ENCODE measurements at regions not wholly inside any gene's neighbourhood (a gene's known extent, or its start where the extent isn't known, plus 50 kb on each side); places are given as distances from the start of the nearest gene placed in this dataset.

- Histone ChIP-seq H3K4me3 (ENCODE audit: low read depth in 1 of 2, low read length in 2 of 2) (no peak overlapping the region), H3K27ac (ENCODE audit: low read depth, low read length) (no peak overlapping the region), H3K9ac (ENCODE audit: low read depth in 1 of 2, low read length in 2 of 2) (no peak overlapping the region), H3K27me3 (ENCODE audit: control insufficient read depth in 1 of 2, insufficient read depth in 2 of 2, low read length in 2 of 2) (peaks cover 9 to 14% of the 10 kb centered on the region in 2 donors), H3K9me3 (ENCODE audit: control insufficient read depth in 1 of 2, low read length in 2 of 2) (no peaks in the 10 kb centered on the region), H3K4me1 (ENCODE audit: control insufficient read depth in 1 of 2, insufficient read depth in 2 of 2, low read length in 2 of 2) (no peaks in the 10 kb centered on the region), H3K36me3 (ENCODE audit: control insufficient read depth in 1 of 2, insufficient read depth in 2 of 2, low read length in 2 of 2) (no peaks in the 10 kb centered on the region)
Measured at GRCh38 chr22:49709464-49709863, 118.2 kb downstream of the BRD1 start.

GRCh38 chr22:49705972-49706352, 121.7 kb downstream of the BRD1 start:
- H3K9me3 ChIP-seq (ENCODE audit: control insufficient read depth in 1 of 2, low read length in 2 of 2), result peaks cover 5 to 8% of the 10 kb centered on the region in 2 donors
- no peak overlapping the region for H3K9ac ChIP-seq (ENCODE audit: low read depth in 1 of 2, low read length in 2 of 2)
- peaks cover 19 to 27% of the 10 kb centered on the region in 2 donors for H3K27me3 ChIP-seq (ENCODE audit: control insufficient read depth in 1 of 2, insufficient read depth in 2 of 2, low read length in 2 of 2)
- no peak overlapping the region for H3K4me3 ChIP-seq (ENCODE audit: low read depth in 1 of 2, low read length in 2 of 2)
- no peaks in the 10 kb centered on the region for H3K36me3 ChIP-seq (ENCODE audit: control insufficient read depth in 1 of 2, insufficient read depth in 2 of 2, low read length in 2 of 2)
- H3K27ac ChIP-seq (ENCODE audit: low read depth, low read length), result no peak overlapping the region
- no peaks in the 10 kb centered on the region for H3K4me1 ChIP-seq (ENCODE audit: control insufficient read depth in 1 of 2, insufficient read depth in 2 of 2, low read length in 2 of 2)

DNA sequence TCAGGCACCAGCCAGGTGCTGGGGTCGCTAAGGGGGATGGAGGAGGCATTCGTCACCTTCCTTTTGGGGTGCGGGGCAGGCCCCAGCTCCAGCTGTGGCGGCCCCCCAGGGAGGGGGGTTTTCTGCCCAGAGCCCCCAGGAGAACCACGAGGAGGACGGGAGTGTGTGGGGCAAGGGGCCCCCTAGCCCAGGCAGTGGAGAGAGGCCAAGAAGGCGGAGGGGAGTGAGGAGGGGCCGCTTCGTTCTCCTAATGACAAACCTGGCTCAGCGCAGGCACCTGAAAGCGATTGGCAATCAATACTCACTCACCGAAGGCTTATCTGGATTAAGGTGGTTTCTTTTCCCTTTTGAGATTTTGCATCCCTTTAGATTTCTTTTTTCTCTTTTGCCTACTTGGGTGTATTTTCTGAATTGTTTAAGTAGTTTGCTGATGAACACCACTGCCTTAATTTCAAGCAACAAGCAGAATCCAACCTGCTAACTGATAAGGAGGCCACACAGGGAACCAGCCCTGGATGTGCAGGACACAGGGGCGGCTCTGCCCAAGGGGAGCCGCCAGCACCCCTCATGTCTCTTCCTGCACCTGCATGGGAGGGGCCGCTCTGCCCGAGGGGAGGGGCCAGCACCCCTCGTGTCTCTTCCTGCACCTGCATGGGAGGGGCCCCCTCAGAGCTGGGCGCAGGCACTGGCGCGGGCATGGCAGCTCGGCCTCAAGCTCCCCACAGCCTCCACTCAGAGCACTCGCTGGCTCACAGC, 122.3 kb downstream of the BRD1 start:
- H3K27me3 ChIP-seq (ENCODE audit: control insufficient read depth in 1 of 2, insufficient read depth in 2 of 2, low read length in 2 of 2), result peaks cover 19 to 27% of the 10 kb centered on the region in 2 donors
- no peaks in the 10 kb centered on the region for H3K36me3 ChIP-seq (ENCODE audit: control insufficient read depth in 1 of 2, insufficient read depth in 2 of 2, low read length in 2 of 2)
- no peak overlapping the region for H3K27ac ChIP-seq (ENCODE audit: low read depth, low read length)
- no peaks in the 10 kb centered on the region for H3K4me1 ChIP-seq (ENCODE audit: control insufficient read depth in 1 of 2, insufficient read depth in 2 of 2, low read length in 2 of 2)
- no peak overlapping the region for H3K9ac ChIP-seq (ENCODE audit: low read depth in 1 of 2, low read length in 2 of 2)
- H3K9me3 ChIP-seq (ENCODE audit: control insufficient read depth in 1 of 2, low read length in 2 of 2), result peaks cover 5 to 8% of the 10 kb centered on the region in 2 donors
- no peak overlapping the region for H3K4me3 ChIP-seq (ENCODE audit: low read depth in 1 of 2, low read length in 2 of 2)

GRCh38 chr22:49704345-49705215, 123.1 kb downstream of the BRD1 start:
- Histone ChIP-seq H3K9me3 (ENCODE audit: control insufficient read depth in 1 of 2, low read length in 2 of 2) (peaks cover 5 to 8% of the 10 kb centered on the region in 2 donors), H3K9ac (ENCODE audit: low read depth in 1 of 2, low read length in 2 of 2) (no peak overlapping the region), H3K4me1 (ENCODE audit: control insufficient read depth in 1 of 2, insufficient read depth in 2 of 2, low read length in 2 of 2) (no peaks in the 10 kb centered on the region), H3K27me3 (ENCODE audit: control insufficient read depth in 1 of 2, insufficient read depth in 2 of 2, low read length in 2 of 2) (peaks cover 19 to 27% of the 10 kb centered on the region in 2 donors), H3K4me3 (ENCODE audit: low read depth in 1 of 2, low read length in 2 of 2) (no peak overlapping the region), H3K36me3 (ENCODE audit: control insufficient read depth in 1 of 2, insufficient read depth in 2 of 2, low read length in 2 of 2) (no peaks in the 10 kb centered on the region), H3K27ac (ENCODE audit: low read depth, low read length) (no peak overlapping the region)

GRCh38 chr22:49703990-49704344, 123.7 kb downstream of the BRD1 start:
- no peak overlapping the region for H3K9ac ChIP-seq (ENCODE audit: low read depth in 1 of 2, low read length in 2 of 2)
- H3K27me3 ChIP-seq (ENCODE audit: control insufficient read depth in 1 of 2, insufficient read depth in 2 of 2, low read length in 2 of 2), result peaks cover 17 to 27% of the 10 kb centered on the region in 2 donors

GRCh38 chr22:49703505-49703904, 124.2 kb downstream of the BRD1 start:
- Histone ChIP-seq H3K4me1 (ENCODE audit: control insufficient read depth in 1 of 2, insufficient read depth in 2 of 2, low read length in 2 of 2) (no peaks in the 10 kb centered on the region), H3K27ac (ENCODE audit: low read depth, low read length) (no peak overlapping the region), H3K4me3 (ENCODE audit: low read depth in 1 of 2, low read length in 2 of 2) (no peak overlapping the region), H3K9me3 (ENCODE audit: control insufficient read depth in 1 of 2, low read length in 2 of 2) (peaks cover 5 to 8% of the 10 kb centered on the region in 2 donors), H3K27me3 (ENCODE audit: control insufficient read depth in 1 of 2, insufficient read depth in 2 of 2, low read length in 2 of 2) (peaks cover 17 to 27% of the 10 kb centered on the region in 2 donors), H3K36me3 (ENCODE audit: control insufficient read depth in 1 of 2, insufficient read depth in 2 of 2, low read length in 2 of 2) (no peaks in the 10 kb centered on the region), H3K9ac (ENCODE audit: low read depth in 1 of 2, low read length in 2 of 2) (no peak overlapping the region)

More at GRCh38 chr22:49703990-49704344, 123.7 kb downstream of the BRD1 start:
- Histone ChIP-seq H3K36me3 (ENCODE audit: control insufficient read depth in 1 of 2, insufficient read depth in 2 of 2, low read length in 2 of 2) (no peaks in the 10 kb centered on the region), H3K4me1 (ENCODE audit: control insufficient read depth in 1 of 2, insufficient read depth in 2 of 2, low read length in 2 of 2) (no peaks in the 10 kb centered on the region), H3K9me3 (ENCODE audit: control insufficient read depth in 1 of 2, low read length in 2 of 2) (peaks cover 5 to 8% of the 10 kb centered on the region in 2 donors), H3K27ac (ENCODE audit: low read depth, low read length) (no peak overlapping the region), H3K4me3 (ENCODE audit: low read depth in 1 of 2, low read length in 2 of 2) (no peak overlapping the region)

GRCh38 chr22:49702068-49702397, 125.6 kb downstream of the BRD1 start:
- H3K27me3 ChIP-seq (ENCODE audit: control insufficient read depth in 1 of 2, insufficient read depth in 2 of 2, low read length in 2 of 2), result peaks cover 14 to 27% of the 10 kb centered on the region in 2 donors
- H3K4me3 ChIP-seq (ENCODE audit: low read depth in 1 of 2, low read length in 2 of 2), result no peak overlapping the region
- H3K9me3 ChIP-seq (ENCODE audit: control insufficient read depth in 1 of 2, low read length in 2 of 2), result peaks cover 8 to 9% of the 10 kb centered on the region in 2 donors

DNA sequence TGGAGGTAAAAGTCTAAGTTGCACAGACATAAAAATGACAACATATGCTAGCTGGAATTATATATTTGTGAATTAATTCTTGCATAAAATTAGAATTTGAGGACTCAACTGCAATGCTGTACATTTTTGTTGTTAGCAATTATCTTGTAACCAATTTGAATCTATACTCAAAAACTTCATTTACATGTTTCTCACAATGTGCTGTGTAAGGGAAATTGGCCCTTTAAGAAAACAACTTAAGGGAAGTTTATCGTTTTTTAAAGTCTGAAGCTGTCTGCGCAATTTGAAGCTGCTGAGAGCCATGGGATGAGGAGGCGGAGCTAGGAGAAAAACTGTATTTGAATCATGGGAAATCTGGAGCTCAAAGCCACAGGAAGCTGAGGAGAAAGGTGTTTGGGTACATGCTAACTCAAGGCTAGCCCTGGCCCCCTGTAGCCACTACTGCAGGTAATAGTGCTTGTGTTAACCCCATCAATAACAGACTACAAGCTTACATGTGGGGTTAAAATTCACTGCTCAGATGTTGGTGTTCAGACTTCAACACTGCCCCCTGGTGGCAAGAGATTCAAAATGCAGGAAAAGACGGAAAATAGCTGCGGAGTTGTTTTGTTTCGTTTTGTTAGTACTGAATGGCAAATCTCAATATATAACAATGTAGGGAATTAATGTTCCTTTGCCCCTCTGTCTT, 126.1 kb downstream of the BRD1 start:
- Histone ChIP-seq H3K9ac (ENCODE audit: low read depth in 1 of 2, low read length in 2 of 2) (no peak overlapping the region), H3K4me1 (ENCODE audit: control insufficient read depth in 1 of 2, insufficient read depth in 2 of 2, low read length in 2 of 2) (no peaks in the 10 kb centered on the region), H3K4me3 (ENCODE audit: low read depth in 1 of 2, low read length in 2 of 2) (no peak overlapping the region), H3K27ac (ENCODE audit: low read depth, low read length) (no peak overlapping the region), H3K27me3 (ENCODE audit: control insufficient read depth in 1 of 2, insufficient read depth in 2 of 2, low read length in 2 of 2) (peaks cover 14 to 27% of the 10 kb centered on the region in 2 donors), H3K9me3 (ENCODE audit: control insufficient read depth in 1 of 2, low read length in 2 of 2) (peaks cover 8 to 9% of the 10 kb centered on the region in 2 donors), H3K36me3 (ENCODE audit: control insufficient read depth in 1 of 2, insufficient read depth in 2 of 2, low read length in 2 of 2) (no peaks in the 10 kb centered on the region)

More at GRCh38 chr22:49702068-49702397, 125.6 kb downstream of the BRD1 start:
- H3K27ac ChIP-seq (ENCODE audit: low read depth, low read length), result no peak overlapping the region
- no peaks in the 10 kb centered on the region for H3K36me3 ChIP-seq (ENCODE audit: control insufficient read depth in 1 of 2, insufficient read depth in 2 of 2, low read length in 2 of 2)
- no peak overlapping the region for H3K9ac ChIP-seq (ENCODE audit: low read depth in 1 of 2, low read length in 2 of 2)
- H3K4me1 ChIP-seq (ENCODE audit: control insufficient read depth in 1 of 2, insufficient read depth in 2 of 2, low read length in 2 of 2), result no peaks in the 10 kb centered on the region

- Histone ChIP-seq H3K4me3 (ENCODE audit: low read depth in 1 of 2, low read length in 2 of 2) (no peak overlapping the region), H3K9ac (ENCODE audit: low read depth in 1 of 2, low read length in 2 of 2) (no peak overlapping the region), H3K4me1 (ENCODE audit: control insufficient read depth in 1 of 2, insufficient read depth in 2 of 2, low read length in 2 of 2) (no peaks in the 10 kb centered on the region), H3K27me3 (ENCODE audit: control insufficient read depth in 1 of 2, insufficient read depth in 2 of 2, low read length in 2 of 2) (peaks cover 12 to 14% of the 10 kb centered on the region in 2 donors), H3K9me3 (ENCODE audit: control insufficient read depth in 1 of 2, low read length in 2 of 2) (peaks cover 8 to 9% of the 10 kb centered on the region in 2 donors), H3K36me3 (ENCODE audit: control insufficient read depth in 1 of 2, insufficient read depth in 2 of 2, low read length in 2 of 2) (no peaks in the 10 kb centered on the region), H3K27ac (ENCODE audit: low read depth, low read length) (no peak overlapping the region)
Measured at GRCh38 chr22:49699928-49700498, 127.7 kb downstream of the BRD1 start.

Measured in duodenal mucosa (tissue), 2 donors.